K562 (cell line): ENCODE measurements at regions not wholly inside any gene's neighbourhood (a gene's known extent, or its start where the extent isn't known, plus 50 kb on each side); places are given as distances from the start of the nearest gene placed in this dataset.

Source experiments
- ARID1B ChIP-seq: fragments of 450-650 bp; IDR thresholded peaks from 2 replicates; pipeline ENCODE4 v1.6.1; 2016; ENCODE audit warnings: antibody characterized with exemption, mild to moderate bottlenecking, inconsistent platforms
- ARNT ChIP-seq, 2 experiments: fragments of 450-650 bp; IDR thresholded peaks; 2 replicates each; pipeline ENCODE4 v1.6.1; 2016; ENCODE audit warnings: mild to moderate bottlenecking in 1 of 2
- ATF1 ChIP-seq, 2 experiments: fragments of 450-650 bp in 1 of 2; IDR thresholded peaks; 2 replicates each; pipeline ENCODE4 v1.6.1; 2016; ENCODE audit warnings: missing compliant biosample characterization in 1 of 2, missing genetic modification characterization in 1 of 2
- BCOR ChIP-seq: fragments of 450-650 bp; IDR thresholded peaks from 2 replicates; pipeline ENCODE4 v1.6.1; 2016
- ETV1 ChIP-seq: fragments of 450-650 bp; conservative IDR thresholded peaks from 2 replicates; pipeline ENCODE4 v1.6.1; 2016; ENCODE audit warnings: missing genetic modification characterization, control low read depth, low read depth, missing compliant biosample characterization
- HLTF ChIP-seq: fragments of 450-650 bp; IDR thresholded peaks from 2 replicates; pipeline ENCODE4 v1.6.1; 2016
- IRF9 ChIP-seq: fragments of 450-650 bp; IDR thresholded peaks from 2 replicates; pipeline ENCODE4 v1.6.1; 2016; ENCODE audit warnings: missing biosample characterization, missing genetic modification characterization
- MTA2 ChIP-seq: fragments of 450-650 bp; IDR thresholded peaks from 2 replicates; pipeline ENCODE4 v1.6.1; 2016; ENCODE audit warnings: low read depth
- MYBL2 ChIP-seq, 2 experiments: fragments of 450-650 bp in 1 of 2; sonication (generic) in 1 of 2; formaldehyde crosslinking in 1 of 2; IDR thresholded peaks; 2 replicates each; pipeline versions ENCODE4 v1.6.1 to v1.8.1; 2017 to 2022; ENCODE audit warnings: borderline replicate concordance in 1 of 2, inconsistent platforms in 1 of 2, low read depth in 1 of 2, mild to moderate bottlenecking in 1 of 2, missing genetic modification reagents in 1 of 2, moderate library complexity in 1 of 2
- NR2F6 ChIP-seq: fragments of 450-650 bp; formaldehyde crosslinking; IDR thresholded peaks from 2 replicates; pipeline ENCODE4 v1.4.0; 2020; ENCODE audit warnings: mild to moderate bottlenecking
- OTX1 ChIP-seq: fragments of 450-650 bp; formaldehyde crosslinking; IDR thresholded peaks from 2 replicates; pipeline ENCODE4 v1.4.0; 2022; ENCODE audit warnings: mild to moderate bottlenecking
- PCBP1 ChIP-seq: fragments of 200-400 bp; formaldehyde crosslinking; IDR thresholded peaks from 2 replicates; pipeline ENCODE4 v1.6.1; 2018; ENCODE audit warnings: mild to moderate bottlenecking, low read depth, low read length; ENCODE audit not compliant: poor library complexity, severe bottlenecking
- PRPF4 ChIP-seq: fragments of 200-400 bp; formaldehyde crosslinking; IDR thresholded peaks from one replicate; pipeline ENCODE4 v1.6.1; 2017; ENCODE audit warnings: low read length, low read depth, mild to moderate bottlenecking; ENCODE audit not compliant: insufficient read depth, poor library complexity, severe bottlenecking
- SIN3B ChIP-seq: fragments of 450-650 bp; IDR thresholded peaks from 2 replicates; pipeline ENCODE4 v1.6.1; 2017; ENCODE audit warnings: low read depth, mild to moderate bottlenecking, moderate library complexity
- TARDBP ChIP-seq: fragments of 450-650 bp; IDR thresholded peaks from 2 replicates; pipeline ENCODE4 v1.6.1; 2016
- ZNF217 ChIP-seq: sonication (generic); formaldehyde crosslinking; IDR thresholded peaks from 2 replicates; pipeline ENCODE4 v1.8.0; 2022; ENCODE audit warnings: mild to moderate bottlenecking, missing genetic modification reagents
- ZNF77 ChIP-seq: fragments of 250-450 bp; sonication (Bioruptor Pico); IDR thresholded peaks from 2 replicates; pipeline ENCODE4 v1.5.0; 2020
- TF ChIP-seq, protein P1 (sequence below): fragments of 250-450 bp; sonication (Bioruptor Pico); IDR thresholded peaks from 2 replicates; pipeline ENCODE4 v1.4.0; 2020; ENCODE audit warnings: mild to moderate bottlenecking
- TF ChIP-seq, protein P2 (sequence below): fragments of 250-450 bp; sonication (Bioruptor Pico); IDR thresholded peaks from 2 replicates; pipeline ENCODE4 v1.8.0; 2021; ENCODE audit warnings: moderate library complexity, mild to moderate bottlenecking, inconsistent platforms
- TF ChIP-seq, protein P3 (sequence below): sonication (generic); formaldehyde crosslinking; IDR thresholded peaks from 2 replicates; pipeline ENCODE4 v1.8.1; 2023; ENCODE audit warnings: missing genetic modification reagents, mild to moderate bottlenecking, borderline replicate concordance

DNA sequence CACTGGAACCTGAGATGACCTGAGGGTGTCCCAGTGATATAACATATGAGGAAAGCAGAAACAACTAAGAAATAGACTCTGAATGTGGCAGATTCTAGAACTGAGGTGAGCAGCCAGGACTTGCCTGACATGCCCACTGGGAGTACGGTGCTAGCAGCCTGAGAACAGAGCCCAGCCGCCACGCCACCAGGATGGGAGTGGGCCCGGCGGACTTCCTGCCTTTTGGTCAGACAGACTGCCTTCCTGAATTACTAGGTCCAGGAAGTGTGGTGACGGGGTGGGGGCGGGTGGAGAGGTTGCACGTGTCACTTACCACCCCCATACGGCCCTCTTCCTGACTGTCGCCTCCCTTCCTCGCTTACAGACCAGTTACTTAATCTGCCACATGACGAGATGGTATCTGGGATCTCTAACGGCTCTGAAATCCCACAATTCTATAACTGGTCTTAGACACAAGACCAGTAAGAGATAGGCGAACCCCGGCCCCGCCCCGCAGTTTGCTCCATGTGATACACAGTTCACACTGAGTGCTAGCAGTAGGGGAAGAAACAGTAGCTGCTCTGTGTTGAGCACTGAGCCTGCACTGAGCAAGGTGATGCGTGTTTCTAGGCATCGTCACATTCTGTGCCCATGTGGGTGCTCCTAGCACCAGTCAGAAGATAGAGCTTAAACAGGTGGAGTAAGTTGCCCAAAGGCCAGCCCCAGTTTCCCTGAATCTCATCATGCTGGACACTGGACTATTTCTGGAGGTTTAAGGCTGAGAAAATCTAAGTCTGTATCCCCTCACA lies 95.7 kb downstream of the CPN2 start (continued):
- peak; percentile 82 for TF ChIP-seq ARID1B
- no peak for TF ChIP-seq PRPF4
- TF ChIP-seq, protein P1, sequence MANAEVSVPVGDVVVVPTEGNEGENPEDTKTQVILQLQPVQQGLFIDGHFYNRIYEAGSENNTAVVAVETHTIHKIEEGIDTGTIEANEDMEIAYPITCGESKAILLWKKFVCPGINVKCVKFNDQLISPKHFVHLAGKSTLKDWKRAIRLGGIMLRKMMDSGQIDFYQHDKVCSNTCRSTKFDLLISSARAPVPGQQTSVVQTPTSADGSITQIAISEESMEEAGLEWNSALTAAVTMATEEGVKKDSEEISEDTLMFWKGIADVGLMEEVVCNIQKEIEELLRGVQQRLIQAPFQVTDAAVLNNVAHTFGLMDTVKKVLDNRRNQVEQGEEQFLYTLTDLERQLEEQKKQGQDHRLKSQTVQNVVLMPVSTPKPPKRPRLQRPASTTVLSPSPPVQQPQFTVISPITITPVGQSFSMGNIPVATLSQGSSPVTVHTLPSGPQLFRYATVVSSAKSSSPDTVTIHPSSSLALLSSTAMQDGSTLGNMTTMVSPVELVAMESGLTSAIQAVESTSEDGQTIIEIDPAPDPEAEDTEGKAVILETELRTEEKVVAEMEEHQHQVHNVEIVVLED, result no peak
- TF ChIP-seq, protein P2, sequence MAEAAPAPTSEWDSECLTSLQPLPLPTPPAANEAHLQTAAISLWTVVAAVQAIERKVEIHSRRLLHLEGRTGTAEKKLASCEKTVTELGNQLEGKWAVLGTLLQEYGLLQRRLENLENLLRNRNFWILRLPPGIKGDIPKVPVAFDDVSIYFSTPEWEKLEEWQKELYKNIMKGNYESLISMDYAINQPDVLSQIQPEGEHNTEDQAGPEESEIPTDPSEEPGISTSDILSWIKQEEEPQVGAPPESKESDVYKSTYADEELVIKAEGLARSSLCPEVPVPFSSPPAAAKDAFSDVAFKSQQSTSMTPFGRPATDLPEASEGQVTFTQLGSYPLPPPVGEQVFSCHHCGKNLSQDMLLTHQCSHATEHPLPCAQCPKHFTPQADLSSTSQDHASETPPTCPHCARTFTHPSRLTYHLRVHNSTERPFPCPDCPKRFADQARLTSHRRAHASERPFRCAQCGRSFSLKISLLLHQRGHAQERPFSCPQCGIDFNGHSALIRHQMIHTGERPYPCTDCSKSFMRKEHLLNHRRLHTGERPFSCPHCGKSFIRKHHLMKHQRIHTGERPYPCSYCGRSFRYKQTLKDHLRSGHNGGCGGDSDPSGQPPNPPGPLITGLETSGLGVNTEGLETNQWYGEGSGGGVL (CRISPR knock-in tag), result no peak
- peak; percentile 46 for TF ChIP-seq BCOR
- no peak for TF ChIP-seq SIN3B
- TF ChIP-seq MTA2, result no peak
- TF ChIP-seq ETV1 (tag), result peak; percentile 99
- no peak for TF ChIP-seq HLTF
- no peak for TF ChIP-seq IRF9 (tag)
- no peak for TF ChIP-seq PCBP1
- peak; percentile 80 for TF ChIP-seq TARDBP
- peak in 1 of 2 experiments; percentile 92; a peak in 2 of 4 replicates for TF ChIP-seq ARNT (IDR thresholded peaks at IDR 0.05)
- no peak for TF ChIP-seq NR2F6 (CRISPR knock-in tag)
- no peak for TF ChIP-seq ATF1 (CRISPR knock-in tag; IDR thresholded peaks at IDR 0.05)
- peak; percentile 95 for TF ChIP-seq ATF1 (tag; IDR thresholded peaks at IDR 0.05)
- TF ChIP-seq, protein P3, sequence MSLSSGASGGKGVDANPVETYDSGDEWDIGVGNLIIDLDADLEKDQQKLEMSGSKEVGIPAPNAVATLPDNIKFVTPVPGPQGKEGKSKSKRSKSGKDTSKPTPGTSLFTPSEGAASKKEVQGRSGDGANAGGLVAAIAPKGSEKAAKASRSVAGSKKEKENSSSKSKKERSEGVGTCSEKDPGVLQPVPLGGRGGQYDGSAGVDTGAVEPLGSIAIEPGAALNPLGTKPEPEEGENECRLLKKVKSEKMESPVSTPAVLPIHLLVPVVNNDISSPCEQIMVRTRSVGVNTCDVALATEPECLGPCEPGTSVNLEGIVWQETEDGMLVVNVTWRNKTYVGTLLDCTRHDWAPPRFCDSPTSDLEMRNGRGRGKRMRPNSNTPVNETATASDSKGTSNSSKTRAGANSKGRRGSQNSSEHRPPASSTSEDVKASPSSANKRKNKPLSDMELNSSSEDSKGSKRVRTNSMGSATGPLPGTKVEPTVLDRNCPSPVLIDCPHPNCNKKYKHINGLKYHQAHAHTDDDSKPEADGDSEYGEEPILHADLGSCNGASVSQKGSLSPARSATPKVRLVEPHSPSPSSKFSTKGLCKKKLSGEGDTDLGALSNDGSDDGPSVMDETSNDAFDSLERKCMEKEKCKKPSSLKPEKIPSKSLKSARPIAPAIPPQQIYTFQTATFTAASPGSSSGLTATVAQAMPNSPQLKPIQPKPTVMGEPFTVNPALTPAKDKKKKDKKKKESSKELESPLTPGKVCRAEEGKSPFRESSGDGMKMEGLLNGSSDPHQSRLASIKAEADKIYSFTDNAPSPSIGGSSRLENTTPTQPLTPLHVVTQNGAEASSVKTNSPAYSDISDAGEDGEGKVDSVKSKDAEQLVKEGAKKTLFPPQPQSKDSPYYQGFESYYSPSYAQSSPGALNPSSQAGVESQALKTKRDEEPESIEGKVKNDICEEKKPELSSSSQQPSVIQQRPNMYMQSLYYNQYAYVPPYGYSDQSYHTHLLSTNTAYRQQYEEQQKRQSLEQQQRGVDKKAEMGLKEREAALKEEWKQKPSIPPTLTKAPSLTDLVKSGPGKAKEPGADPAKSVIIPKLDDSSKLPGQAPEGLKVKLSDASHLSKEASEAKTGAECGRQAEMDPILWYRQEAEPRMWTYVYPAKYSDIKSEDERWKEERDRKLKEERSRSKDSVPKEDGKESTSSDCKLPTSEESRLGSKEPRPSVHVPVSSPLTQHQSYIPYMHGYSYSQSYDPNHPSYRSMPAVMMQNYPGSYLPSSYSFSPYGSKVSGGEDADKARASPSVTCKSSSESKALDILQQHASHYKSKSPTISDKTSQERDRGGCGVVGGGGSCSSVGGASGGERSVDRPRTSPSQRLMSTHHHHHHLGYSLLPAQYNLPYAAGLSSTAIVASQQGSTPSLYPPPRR (CRISPR knock-in tag), result no peak
- TF ChIP-seq ZNF217 (CRISPR knock-in tag), result no peak
- peak; percentile 95 for TF ChIP-seq MYBL2 (IDR thresholded peaks at IDR 0.05; ENCODE audit: low read depth)
- TF ChIP-seq MYBL2 (CRISPR knock-in tag; IDR thresholded peaks at IDR 0.05; ENCODE audit: borderline replicate concordance), result no peak
- TF ChIP-seq ZNF77, result no peak
- TF ChIP-seq OTX1 (CRISPR knock-in tag), result 0 out of 2 replicates have a peak, but pooled peaks have one; percentile 9
